HG03457 (cell line): ENCODE measurements at regions not wholly inside any gene's neighbourhood (a gene's known extent, or its start where the extent isn't known, plus 50 kb on each side); places are given as distances from the start of the nearest gene placed in this dataset.
"Not testable (repeated sequence)": the region's sequence is repeated elsewhere in the genome, so short reads cannot be mapped to it uniquely, and the experiment has no call there.

Experiments used
- ATAC-seq: cut with Tn5 transposase; IDR thresholded peaks from one replicate; pipeline ENCODE4 v1.9.1; 2021; ENCODE audit warnings: moderate number of reproducible peaks; ENCODE audit not compliant: unreplicated experiment

GRCh38 chr18:49731860-49732311 is 81.4 kb downstream of the ACAA2 start:
- no peak for ATAC-seq

GRCh38 chr18:49731421-49731841 is 81.9 kb downstream of the ACAA2 start:
- ATAC-seq = no peak

GRCh38 chr18:49730951-49731391 is 82.4 kb downstream of the ACAA2 start:
- ATAC-seq = no peak

- ATAC-seq = no peak
Observed at GRCh38 chr18:49728542-49728941, 84.8 kb downstream of the ACAA2 start.

- no peak for ATAC-seq
Observed at GRCh38 chr18:49727816-49728215, 85.5 kb downstream of the ACAA2 start.

GRCh38 chr18:49726675-49726963 is 86.7 kb downstream of the ACAA2 start:
- no peak for ATAC-seq

- no peak for ATAC-seq
Observed at GRCh38 chr18:49725809-49726674, 87.3 kb downstream of the ACAA2 start.

GRCh38 chr18:49723648-49724180 is 89.6 kb downstream of the ACAA2 start:
- ATAC-seq = no peak

- ATAC-seq = no peak
Observed at GRCh38 chr18:49722477-49722876, 90.9 kb downstream of the ACAA2 start.

GRCh38 chr18:49721981-49722380 is 91.4 kb downstream of the ACAA2 start:
- no peak for ATAC-seq

GRCh38 chr18:49720944-49721343 is 92.4 kb downstream of the ACAA2 start:
- not testable (repeated sequence) for ATAC-seq

GRCh38 chr18:49717617-49718016 is 95.7 kb downstream of the ACAA2 start:
- ATAC-seq = no peak

GRCh38 chr18:49716035-49716434 is 97.3 kb downstream of the ACAA2 start:
- ATAC-seq = no peak

GRCh38 chr18:49709347-49709690 is 104.0 kb downstream of the ACAA2 start:
- no peak for ATAC-seq

GRCh38 chr18:49708662-49709346 is 104.5 kb downstream of the ACAA2 start:
- no peak for ATAC-seq

GRCh38 chr18:49707599-49707998 is 105.7 kb downstream of the ACAA2 start:
- ATAC-seq = no peak

GRCh38 chr18:49704334-49704733 is 109.0 kb downstream of the ACAA2 start:
- ATAC-seq = no peak

GRCh38 chr18:49701190-49701589 is 112.1 kb downstream of the ACAA2 start:
- no peak for ATAC-seq

GRCh38 chr18:49699303-49699702 is 114.0 kb downstream of the ACAA2 start:
- ATAC-seq = no peak

- ATAC-seq = no peak
Observed at GRCh38 chr18:49698525-49699025, 114.8 kb downstream of the ACAA2 start.

- ATAC-seq = no peak
Observed at GRCh38 chr18:49697757-49698524, 115.4 kb downstream of the ACAA2 start.
